HCT116 (cell line): ENCODE measurements at regions not wholly inside any gene's neighbourhood (a gene's known extent, or its start where the extent isn't known, plus 50 kb on each side); places are given as distances from the start of the nearest gene placed in this dataset.

Experiments
- CEBPB ChIP-seq: IDR thresholded peaks from 2 replicates; pipeline ENCODE4 v1.6.1; 2012; ENCODE audit warnings: low read depth
- ELF1 ChIP-seq: IDR thresholded peaks from 2 replicates; pipeline ENCODE4 v1.6.1; 2012; ENCODE audit warnings: low read depth, borderline replicate concordance
- POLR2A ChIP-seq: IDR thresholded peaks from 2 replicates; pipeline ENCODE4 v1.7.0; 2011; ENCODE audit warnings: borderline replicate concordance; ENCODE audit not compliant: insufficient read depth, insufficient read length; ENCODE audit errors: extremely low read depth
- POLR2AphosphoS5 ChIP-seq: IDR thresholded peaks from 2 replicates; pipeline ENCODE4 v1.6.1; 2011; ENCODE audit warnings: mild to moderate bottlenecking, low read depth, low read length, moderate library complexity
- RAD21 ChIP-seq: IDR thresholded peaks from 2 replicates; pipeline ENCODE4 v1.6.1; 2012; ENCODE audit warnings: low read depth, mild to moderate bottlenecking
- SP1 ChIP-seq: IDR thresholded peaks from 2 replicates; pipeline ENCODE4 v1.6.1; 2012; ENCODE audit warnings: low read depth
- ZNF274 ChIP-seq: fragments of 200-500 bp; sonication (Bioruptor generic); IDR thresholded peaks from 2 replicates; pipeline ENCODE4 v1.6.1; 2014; ENCODE audit warnings: mild to moderate bottlenecking, low read depth, low read length, inconsistent platforms
- TF ChIP-seq, protein P1 (sequence below), 3 experiments: fragments of 200-600 bp in 1 of 3; sonication (generic) in 1 of 3; IDR thresholded peaks in 2 of 3; conservative IDR thresholded peaks in 1 of 3; 2 replicates each; pipeline ENCODE4 v1.5.1; 2012 to 2017; ENCODE audit warnings: low read depth in 2 of 3, low read length in 2 of 3, antibody characterized with exemption in 1 of 3, borderline replicate concordance in 1 of 3, control low read depth in 1 of 3, mild to moderate bottlenecking in 1 of 3, mixed read lengths in 1 of 3, mixed run types in 1 of 3, moderate library complexity in 1 of 3; ENCODE audit not compliant: insufficient read depth in 1 of 3
- TF ChIP-seq, protein P2 (sequence below): IDR thresholded peaks from 2 replicates; pipeline ENCODE4 v1.6.1; 2012; ENCODE audit warnings: low read depth
- TF ChIP-seq, protein P3 (sequence below): IDR thresholded peaks from 2 replicates; pipeline ENCODE4 v1.6.1; 2011; ENCODE audit warnings: mild to moderate bottlenecking, low read length, moderate library complexity; ENCODE audit not compliant: insufficient replicate concordance; ENCODE audit errors: extremely low read depth
- TF ChIP-seq, protein P4 (sequence below): IDR thresholded peaks from 2 replicates; pipeline ENCODE4 v1.6.1; 2012

DNA sequence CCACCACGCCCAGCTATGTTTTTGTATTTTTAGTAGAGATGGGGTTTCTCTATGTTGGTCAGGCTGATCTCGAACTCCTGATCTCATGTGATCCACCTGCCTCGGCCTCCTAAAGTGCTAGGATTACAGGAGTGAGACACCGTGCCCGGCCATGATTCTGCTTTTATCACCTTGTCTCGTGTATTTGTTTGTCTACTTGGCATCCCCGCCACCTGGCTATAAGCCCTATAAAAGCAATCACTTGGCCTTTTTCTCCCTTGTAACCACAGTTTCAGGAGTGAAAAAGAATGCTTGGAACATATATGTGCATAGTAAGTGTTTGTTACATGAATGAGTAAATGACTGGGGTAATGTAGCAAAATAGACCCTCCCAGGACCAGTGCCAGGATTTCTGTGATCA is 77.5 kb upstream of the PAPOLG start:
- TF ChIP-seq, protein P1, sequence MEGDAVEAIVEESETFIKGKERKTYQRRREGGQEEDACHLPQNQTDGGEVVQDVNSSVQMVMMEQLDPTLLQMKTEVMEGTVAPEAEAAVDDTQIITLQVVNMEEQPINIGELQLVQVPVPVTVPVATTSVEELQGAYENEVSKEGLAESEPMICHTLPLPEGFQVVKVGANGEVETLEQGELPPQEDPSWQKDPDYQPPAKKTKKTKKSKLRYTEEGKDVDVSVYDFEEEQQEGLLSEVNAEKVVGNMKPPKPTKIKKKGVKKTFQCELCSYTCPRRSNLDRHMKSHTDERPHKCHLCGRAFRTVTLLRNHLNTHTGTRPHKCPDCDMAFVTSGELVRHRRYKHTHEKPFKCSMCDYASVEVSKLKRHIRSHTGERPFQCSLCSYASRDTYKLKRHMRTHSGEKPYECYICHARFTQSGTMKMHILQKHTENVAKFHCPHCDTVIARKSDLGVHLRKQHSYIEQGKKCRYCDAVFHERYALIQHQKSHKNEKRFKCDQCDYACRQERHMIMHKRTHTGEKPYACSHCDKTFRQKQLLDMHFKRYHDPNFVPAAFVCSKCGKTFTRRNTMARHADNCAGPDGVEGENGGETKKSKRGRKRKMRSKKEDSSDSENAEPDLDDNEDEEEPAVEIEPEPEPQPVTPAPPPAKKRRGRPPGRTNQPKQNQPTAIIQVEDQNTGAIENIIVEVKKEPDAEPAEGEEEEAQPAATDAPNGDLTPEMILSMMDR (IDR thresholded peaks at IDR 0.05 in 2 of 3, conservative IDR thresholded peaks at IDR 0.05 in 1 of 3; ENCODE audit: borderline replicate concordance in 1 of 3, insufficient read depth in 1 of 3, low read depth in 2 of 3, low read length in 2 of 3) = no peak
- TF ChIP-seq POLR2A (no peak), SP1 (no peak), CEBPB (no peak), RAD21 (no peak), POLR2AphosphoS5 (no peak), ZNF274 (no peak), ELF1 (no peak)
- TF ChIP-seq, protein P2, sequence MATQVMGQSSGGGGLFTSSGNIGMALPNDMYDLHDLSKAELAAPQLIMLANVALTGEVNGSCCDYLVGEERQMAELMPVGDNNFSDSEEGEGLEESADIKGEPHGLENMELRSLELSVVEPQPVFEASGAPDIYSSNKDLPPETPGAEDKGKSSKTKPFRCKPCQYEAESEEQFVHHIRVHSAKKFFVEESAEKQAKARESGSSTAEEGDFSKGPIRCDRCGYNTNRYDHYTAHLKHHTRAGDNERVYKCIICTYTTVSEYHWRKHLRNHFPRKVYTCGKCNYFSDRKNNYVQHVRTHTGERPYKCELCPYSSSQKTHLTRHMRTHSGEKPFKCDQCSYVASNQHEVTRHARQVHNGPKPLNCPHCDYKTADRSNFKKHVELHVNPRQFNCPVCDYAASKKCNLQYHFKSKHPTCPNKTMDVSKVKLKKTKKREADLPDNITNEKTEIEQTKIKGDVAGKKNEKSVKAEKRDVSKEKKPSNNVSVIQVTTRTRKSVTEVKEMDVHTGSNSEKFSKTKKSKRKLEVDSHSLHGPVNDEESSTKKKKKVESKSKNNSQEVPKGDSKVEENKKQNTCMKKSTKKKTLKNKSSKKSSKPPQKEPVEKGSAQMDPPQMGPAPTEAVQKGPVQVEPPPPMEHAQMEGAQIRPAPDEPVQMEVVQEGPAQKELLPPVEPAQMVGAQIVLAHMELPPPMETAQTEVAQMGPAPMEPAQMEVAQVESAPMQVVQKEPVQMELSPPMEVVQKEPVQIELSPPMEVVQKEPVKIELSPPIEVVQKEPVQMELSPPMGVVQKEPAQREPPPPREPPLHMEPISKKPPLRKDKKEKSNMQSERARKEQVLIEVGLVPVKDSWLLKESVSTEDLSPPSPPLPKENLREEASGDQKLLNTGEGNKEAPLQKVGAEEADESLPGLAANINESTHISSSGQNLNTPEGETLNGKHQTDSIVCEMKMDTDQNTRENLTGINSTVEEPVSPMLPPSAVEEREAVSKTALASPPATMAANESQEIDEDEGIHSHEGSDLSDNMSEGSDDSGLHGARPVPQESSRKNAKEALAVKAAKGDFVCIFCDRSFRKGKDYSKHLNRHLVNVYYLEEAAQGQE = no peak
- TF ChIP-seq, protein P3, sequence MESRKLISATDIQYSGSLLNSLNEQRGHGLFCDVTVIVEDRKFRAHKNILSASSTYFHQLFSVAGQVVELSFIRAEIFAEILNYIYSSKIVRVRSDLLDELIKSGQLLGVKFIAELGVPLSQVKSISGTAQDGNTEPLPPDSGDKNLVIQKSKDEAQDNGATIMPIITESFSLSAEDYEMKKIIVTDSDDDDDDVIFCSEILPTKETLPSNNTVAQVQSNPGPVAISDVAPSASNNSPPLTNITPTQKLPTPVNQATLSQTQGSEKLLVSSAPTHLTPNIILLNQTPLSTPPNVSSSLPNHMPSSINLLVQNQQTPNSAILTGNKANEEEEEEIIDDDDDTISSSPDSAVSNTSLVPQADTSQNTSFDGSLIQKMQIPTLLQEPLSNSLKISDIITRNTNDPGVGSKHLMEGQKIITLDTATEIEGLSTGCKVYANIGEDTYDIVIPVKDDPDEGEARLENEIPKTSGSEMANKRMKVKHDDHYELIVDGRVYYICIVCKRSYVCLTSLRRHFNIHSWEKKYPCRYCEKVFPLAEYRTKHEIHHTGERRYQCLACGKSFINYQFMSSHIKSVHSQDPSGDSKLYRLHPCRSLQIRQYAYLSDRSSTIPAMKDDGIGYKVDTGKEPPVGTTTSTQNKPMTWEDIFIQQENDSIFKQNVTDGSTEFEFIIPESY = no peak
- TF ChIP-seq, protein P4, sequence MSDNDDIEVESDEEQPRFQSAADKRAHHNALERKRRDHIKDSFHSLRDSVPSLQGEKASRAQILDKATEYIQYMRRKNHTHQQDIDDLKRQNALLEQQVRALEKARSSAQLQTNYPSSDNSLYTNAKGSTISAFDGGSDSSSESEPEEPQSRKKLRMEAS = no peak
